Parathyroid adenoma (tissue), 2 donors: ENCODE measurements at regions not wholly inside any gene's neighbourhood (a gene's known extent, or its start where the extent isn't known, plus 50 kb on each side); places are given as distances from the start of the nearest gene placed in this dataset.

Experiments
- H2AFZ ChIP-seq: fragments of 300-600 bp; sonication (generic); one replicate; pipeline ENCODE4 v1.7.0; 2017; ENCODE audit warnings: antibody characterized with exemption, mild to moderate bottlenecking
- H3K27ac ChIP-seq: fragments of 300-600 bp; sonication (generic); one replicate; pipeline ENCODE4 v1.7.0; 2017
- H3K27me3 ChIP-seq: fragments of 300-600 bp; sonication (generic); one replicate; pipeline ENCODE4 v1.7.0; 2017; ENCODE audit warnings: low read length; ENCODE audit not compliant: control insufficient read depth, insufficient read depth
- H3K36me3 ChIP-seq: fragments of 300-600 bp; sonication (generic); one replicate; pipeline ENCODE4 v1.7.0; 2017; ENCODE audit warnings: low read length; ENCODE audit not compliant: control insufficient read depth, insufficient read depth
- H3K4me1 ChIP-seq: fragments of 300-600 bp; sonication (generic); one replicate; pipeline ENCODE4 v1.7.0; 2017; ENCODE audit warnings: control low read depth
- H3K4me2 ChIP-seq: fragments of 300-600 bp; sonication (generic); one replicate; pipeline ENCODE4 v1.7.0; 2017; ENCODE audit warnings: low read length
- H3K4me3 ChIP-seq: fragments of 300-600 bp; sonication (generic); one replicate; pipeline ENCODE4 v1.7.0; 2017; ENCODE audit warnings: low read depth, low read length
- H3K79me2 ChIP-seq: fragments of 300-600 bp; sonication (generic); one replicate; pipeline ENCODE4 v1.7.0; 2017; ENCODE audit warnings: control low read depth
- H3K9ac ChIP-seq: fragments of 300-600 bp; sonication (generic); one replicate; pipeline ENCODE4 v1.7.0; 2017; ENCODE audit warnings: mild to moderate bottlenecking
- H3K9me3 ChIP-seq: fragments of 300-600 bp; sonication (generic); one replicate; pipeline ENCODE4 v1.7.0; 2017; ENCODE audit warnings: low read length; ENCODE audit not compliant: control insufficient read depth
- TF ChIP-seq, protein P1 (sequence below): fragments of 300-600 bp; sonication (generic); IDR thresholded peaks from one replicate; pipeline ENCODE4 v1.7.0; 2017; ENCODE audit warnings: antibody characterized with exemption, mild to moderate bottlenecking
- donor health status: primary hyperparathyroidism.

DNA sequence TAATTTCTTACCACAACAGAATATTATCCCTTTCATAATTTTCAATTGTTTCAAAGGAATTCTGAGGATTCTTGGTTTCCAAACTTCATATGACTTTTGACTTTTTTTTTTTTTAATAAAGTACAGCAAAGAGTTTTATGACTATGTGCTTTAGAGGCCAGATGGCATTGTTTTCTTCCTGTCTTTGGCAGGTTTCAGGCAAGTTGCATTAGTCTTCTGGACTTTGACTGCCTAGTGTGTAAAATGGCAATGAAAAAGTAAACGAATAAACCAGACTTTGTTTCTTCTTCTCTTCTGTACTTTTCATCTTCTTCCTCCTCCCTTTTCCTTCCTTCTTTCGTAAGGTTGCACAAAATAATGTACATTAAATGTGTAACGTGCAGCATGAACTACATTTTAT, 172.6 kb upstream of the RBFOX1 start:
- H3K79me2 ChIP-seq: no peaks in the 10 kb centered on the region
- no peak overlapping the region for H3K27ac ChIP-seq
- H3K9me3 ChIP-seq: no peaks in the 10 kb centered on the region
- H3K4me1 ChIP-seq: no peaks in the 10 kb centered on the region
- H3K27me3 ChIP-seq: no peaks in the 10 kb centered on the region
- H3K9ac ChIP-seq: no peak overlapping the region
- H3K4me2 ChIP-seq: no peak overlapping the region
- no peak overlapping the region for H3K4me3 ChIP-seq
- no peaks in the 10 kb centered on the region for H3K36me3 ChIP-seq
- TF ChIP-seq, protein P1, sequence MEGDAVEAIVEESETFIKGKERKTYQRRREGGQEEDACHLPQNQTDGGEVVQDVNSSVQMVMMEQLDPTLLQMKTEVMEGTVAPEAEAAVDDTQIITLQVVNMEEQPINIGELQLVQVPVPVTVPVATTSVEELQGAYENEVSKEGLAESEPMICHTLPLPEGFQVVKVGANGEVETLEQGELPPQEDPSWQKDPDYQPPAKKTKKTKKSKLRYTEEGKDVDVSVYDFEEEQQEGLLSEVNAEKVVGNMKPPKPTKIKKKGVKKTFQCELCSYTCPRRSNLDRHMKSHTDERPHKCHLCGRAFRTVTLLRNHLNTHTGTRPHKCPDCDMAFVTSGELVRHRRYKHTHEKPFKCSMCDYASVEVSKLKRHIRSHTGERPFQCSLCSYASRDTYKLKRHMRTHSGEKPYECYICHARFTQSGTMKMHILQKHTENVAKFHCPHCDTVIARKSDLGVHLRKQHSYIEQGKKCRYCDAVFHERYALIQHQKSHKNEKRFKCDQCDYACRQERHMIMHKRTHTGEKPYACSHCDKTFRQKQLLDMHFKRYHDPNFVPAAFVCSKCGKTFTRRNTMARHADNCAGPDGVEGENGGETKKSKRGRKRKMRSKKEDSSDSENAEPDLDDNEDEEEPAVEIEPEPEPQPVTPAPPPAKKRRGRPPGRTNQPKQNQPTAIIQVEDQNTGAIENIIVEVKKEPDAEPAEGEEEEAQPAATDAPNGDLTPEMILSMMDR: no peak
- no peak overlapping the region for H2AFZ ChIP-seq

DNA sequence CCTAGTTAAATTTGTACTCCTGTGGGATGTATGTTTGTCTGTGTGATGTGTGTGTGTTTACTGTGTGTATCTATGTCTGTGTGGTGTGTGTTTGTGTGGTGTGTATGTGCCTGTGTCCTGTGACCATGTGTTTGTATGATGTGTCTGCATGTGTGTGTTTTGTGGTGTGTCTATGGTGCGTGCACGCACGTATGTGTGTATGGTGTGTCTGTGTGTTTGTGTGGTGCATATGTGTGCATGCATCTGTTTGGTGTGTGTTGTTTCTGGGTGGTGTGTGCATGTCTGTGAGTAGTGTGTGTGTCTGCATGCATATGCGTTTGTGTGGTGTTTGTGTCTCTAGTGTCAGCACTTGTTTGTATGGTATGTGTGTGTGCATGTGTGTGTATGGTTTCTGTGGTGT, 174.2 kb upstream of the RBFOX1 start:
- H2AFZ ChIP-seq: no peak overlapping the region
- no peak overlapping the region for H3K27ac ChIP-seq
- H3K36me3 ChIP-seq: no peaks in the 10 kb centered on the region
- no peaks in the 10 kb centered on the region for H3K9me3 ChIP-seq
- no peak overlapping the region for H3K4me2 ChIP-seq
- no peaks in the 10 kb centered on the region for H3K79me2 ChIP-seq
- no peak overlapping the region for H3K9ac ChIP-seq
- H3K4me3 ChIP-seq: no peak overlapping the region
- no peaks in the 10 kb centered on the region for H3K4me1 ChIP-seq
- no peaks in the 10 kb centered on the region for H3K27me3 ChIP-seq
- TF ChIP-seq, protein P1: no peak

DNA sequence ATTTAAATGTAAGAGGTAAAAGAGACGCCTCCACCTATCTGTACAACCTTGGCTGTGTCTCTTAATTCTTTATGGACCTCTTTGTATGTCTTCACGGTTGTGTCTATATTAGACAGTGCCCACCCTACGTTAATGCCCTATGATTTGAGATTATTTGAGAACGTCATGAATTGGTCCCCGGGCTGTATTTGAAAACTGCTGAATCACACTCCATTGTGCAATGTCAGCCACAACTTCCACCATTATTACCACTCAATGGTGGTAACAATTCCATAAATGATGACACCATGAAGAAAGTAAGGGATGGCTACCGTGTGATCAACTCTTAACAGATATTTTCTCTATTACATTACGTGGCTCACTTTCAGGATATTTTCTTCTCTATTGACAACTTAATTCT, 182.4 kb upstream of the RBFOX1 start:
- no peak overlapping the region for H3K4me2 ChIP-seq
- H3K4me1 ChIP-seq: no peaks in the 10 kb centered on the region
- TF ChIP-seq, protein P1: no peak
- H3K9ac ChIP-seq: no peak overlapping the region
- H3K27me3 ChIP-seq: no peaks in the 10 kb centered on the region
- H3K9me3 ChIP-seq: no peaks in the 10 kb centered on the region
- no peak overlapping the region for H2AFZ ChIP-seq
- H3K27ac ChIP-seq: no peak overlapping the region
- H3K4me3 ChIP-seq: no peak overlapping the region
- H3K79me2 ChIP-seq: no peaks in the 10 kb centered on the region
- no peaks in the 10 kb centered on the region for H3K36me3 ChIP-seq

DNA sequence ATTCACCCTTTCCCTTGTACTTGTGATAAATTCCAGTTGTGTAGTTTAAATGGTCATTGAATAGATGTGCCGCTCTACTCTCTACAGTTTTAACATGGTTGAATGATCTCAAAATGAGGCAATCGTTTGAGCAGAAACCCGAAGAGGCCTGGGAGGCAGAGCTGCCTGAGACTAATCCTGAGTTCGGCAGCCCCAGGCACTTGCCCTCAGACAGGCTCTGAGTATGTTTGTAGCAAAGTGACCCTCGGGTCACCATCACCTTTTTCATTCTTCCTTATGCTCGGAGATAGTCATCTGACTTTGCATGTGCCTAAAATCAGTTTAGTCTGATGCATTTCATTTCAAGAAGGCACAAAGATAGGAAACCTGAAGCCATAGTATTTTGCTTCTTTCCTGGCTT, 184.0 kb upstream of the RBFOX1 start:
- Histone ChIP-seq H3K9ac (no peak overlapping the region), H3K9me3 (no peaks in the 10 kb centered on the region), H3K36me3 (no peaks in the 10 kb centered on the region), H3K4me1 (no peaks in the 10 kb centered on the region), H3K4me2 (no peak overlapping the region), H2AFZ (no peak overlapping the region), H3K4me3 (no peak overlapping the region), H3K79me2 (no peaks in the 10 kb centered on the region), H3K27me3 (no peaks in the 10 kb centered on the region), H3K27ac (no peak overlapping the region)
- TF ChIP-seq, protein P1: no peak

DNA sequence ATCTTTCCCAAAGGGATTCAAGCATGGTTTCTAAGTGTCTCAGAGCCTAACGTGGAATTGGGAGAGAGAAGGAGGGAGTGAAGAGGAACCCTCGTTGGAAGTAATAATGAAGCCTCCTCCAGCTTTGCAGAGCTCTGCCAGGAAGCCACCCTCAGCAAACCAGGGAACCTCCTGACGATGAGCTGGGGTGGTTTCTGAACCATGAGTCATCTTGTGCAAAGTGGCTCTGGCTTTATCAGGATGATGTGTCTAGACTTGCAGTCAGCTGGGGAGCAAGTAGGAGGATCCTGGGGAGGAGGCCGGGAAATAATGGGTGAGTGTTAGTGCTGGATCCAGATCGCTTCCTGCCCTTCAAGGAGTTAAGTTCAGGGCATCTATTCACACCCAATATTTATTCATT, 191.7 kb upstream of the RBFOX1 start:
- Histone ChIP-seq H3K4me3 (no peak overlapping the region), H3K27me3 (no peaks in the 10 kb centered on the region), H3K4me2 (no peak overlapping the region), H3K4me1 (no peaks in the 10 kb centered on the region), H3K79me2 (no peaks in the 10 kb centered on the region), H3K27ac (no peak overlapping the region), H3K36me3 (no peaks in the 10 kb centered on the region), H2AFZ (no peak overlapping the region), H3K9ac (no peak overlapping the region), H3K9me3 (no peaks in the 10 kb centered on the region)
- TF ChIP-seq, protein P1: no peak
